ENCODE measurements at regions not wholly inside any gene's neighbourhood (a gene's known extent, or its start where the extent isn't known, plus 50 kb on each side); places are given as distances from the start of the nearest gene placed in this dataset.

DNA sequence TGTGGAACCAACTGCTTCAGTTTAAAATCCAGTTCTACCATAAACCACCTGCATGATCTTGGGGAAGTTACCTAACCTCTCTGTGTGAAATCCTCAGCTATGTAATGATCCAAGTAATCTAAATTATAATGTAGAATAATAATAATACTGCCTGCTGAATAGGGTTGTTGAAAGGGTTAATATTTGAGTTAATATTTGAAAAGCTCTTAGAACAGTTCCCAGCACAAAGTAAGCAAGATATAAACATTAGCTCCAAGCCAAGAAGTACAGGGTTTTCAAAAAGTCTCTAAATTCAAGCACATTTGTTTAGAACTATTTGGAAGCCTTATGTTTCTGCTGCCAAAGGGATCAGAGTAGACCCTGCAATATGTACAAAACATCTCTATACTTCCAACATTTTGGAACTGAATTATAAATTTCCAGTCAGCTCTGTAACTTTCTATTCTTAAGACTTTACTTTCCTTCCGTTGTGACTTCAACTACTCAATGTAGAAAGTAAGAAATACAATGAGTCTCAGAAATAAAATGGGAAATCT, 76.7 kb upstream of the FAM9C start:
- DNase-seq (ENCODE audit: extremely low read depth in 1 of 11, low read depth in 9 of 11, low spot score in 4 of 11): no peak

DNA sequence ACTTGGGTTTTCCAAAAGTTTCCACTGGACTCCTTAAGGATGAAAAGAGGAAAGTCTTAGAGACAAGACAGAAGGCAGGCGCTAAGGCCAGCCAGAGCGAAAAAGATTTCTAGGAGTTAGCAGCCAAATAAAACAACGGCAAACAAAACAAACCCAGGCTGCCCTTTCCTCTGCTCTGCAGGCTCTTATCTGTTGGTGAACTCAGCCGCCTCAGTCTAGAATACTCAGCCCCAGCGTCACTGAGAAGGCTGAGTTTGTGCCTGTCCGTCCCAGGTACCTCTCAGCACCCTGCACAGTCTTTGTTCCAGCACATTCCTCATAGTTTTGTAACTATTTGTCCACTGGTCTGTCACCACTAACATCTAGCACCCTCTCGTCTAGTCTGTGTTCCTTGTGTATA, 75.6 kb upstream of the FAM9C start:
- no peak for DNase-seq (ENCODE audit: extremely low read depth in 1 of 11, low read depth in 9 of 11, low spot score in 4 of 11)

DNA sequence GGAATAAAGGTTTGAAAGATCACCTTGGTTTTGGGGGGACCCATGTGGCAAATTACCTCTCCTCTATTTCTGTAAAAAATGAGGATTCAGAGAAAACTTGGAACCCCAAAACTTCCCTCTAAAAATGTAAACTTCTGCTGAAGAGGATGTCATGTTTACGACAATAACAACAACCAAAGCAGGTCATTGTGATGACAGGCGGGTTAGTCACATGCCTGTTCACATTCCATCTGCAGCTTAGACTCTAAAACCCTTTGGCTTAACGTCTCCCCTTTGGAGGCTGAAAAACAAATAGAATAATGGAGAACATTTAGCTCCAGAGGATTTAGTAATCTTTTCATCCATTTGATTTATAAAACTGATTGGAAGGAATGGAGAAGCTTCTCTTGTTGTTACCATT, 75.0 kb upstream of the FAM9C start:
- DNase-seq (ENCODE audit: extremely low read depth in 1 of 11, low read depth in 9 of 11, low spot score in 4 of 11): no peak

DNA sequence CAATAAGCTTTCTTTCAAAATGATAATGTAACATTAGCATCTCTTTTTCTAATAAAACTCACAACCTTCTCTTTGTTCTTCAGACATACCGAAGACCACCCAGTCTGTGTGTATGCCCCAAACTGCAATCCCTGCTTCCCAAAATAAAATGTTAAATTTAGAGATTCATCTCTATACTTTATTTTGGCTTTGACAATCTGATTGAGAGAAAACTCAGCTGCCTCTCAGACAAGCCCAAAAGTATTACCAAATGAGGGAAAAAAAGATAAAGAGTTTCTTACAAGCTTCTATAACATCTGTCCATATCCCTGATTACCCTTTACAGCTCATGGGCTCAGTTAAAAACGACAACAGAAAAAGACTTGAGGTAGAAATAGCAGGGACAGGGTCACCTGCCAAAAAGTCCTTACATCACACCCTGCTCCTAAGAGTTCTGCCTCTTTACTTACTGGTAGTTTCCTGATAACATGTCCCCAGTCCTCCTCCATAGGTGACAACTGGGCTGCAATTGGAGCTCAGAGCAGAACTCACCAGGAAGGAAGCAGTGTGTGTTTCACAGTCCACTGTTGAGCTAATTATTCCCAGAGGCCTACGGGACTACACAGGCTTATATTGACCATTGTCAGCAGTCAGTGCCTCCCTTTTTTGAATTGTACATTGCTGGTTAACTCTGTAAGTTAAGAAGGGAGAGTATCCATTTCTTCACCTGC, 70.9 kb upstream of the FAM9C start:
- DNase-seq (ENCODE audit: extremely low read depth in 1 of 11, low read depth in 9 of 11, low spot score in 4 of 11): no peak

DNA sequence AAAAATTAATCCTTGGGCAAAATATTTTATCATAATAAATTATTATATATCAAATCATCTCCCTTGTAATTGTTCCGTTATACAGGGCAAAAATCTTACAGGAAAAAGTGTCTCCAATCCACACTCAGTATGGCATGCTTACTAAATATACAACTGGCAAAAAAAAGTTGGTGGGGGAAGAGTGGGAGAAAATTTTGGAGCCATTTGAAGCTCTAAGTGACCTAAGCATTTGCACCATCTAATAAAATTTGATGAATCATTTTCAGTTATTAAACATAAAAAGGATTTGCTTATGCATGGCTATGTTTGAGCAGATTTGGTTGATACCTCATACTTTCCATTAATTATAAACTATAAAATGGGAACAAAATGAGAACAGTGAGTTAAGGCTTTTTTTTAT, 68.1 kb upstream of the FAM9C start:
- no peak for DNase-seq (ENCODE audit: extremely low read depth in 1 of 11, low read depth in 9 of 11, low spot score in 4 of 11)

DNA sequence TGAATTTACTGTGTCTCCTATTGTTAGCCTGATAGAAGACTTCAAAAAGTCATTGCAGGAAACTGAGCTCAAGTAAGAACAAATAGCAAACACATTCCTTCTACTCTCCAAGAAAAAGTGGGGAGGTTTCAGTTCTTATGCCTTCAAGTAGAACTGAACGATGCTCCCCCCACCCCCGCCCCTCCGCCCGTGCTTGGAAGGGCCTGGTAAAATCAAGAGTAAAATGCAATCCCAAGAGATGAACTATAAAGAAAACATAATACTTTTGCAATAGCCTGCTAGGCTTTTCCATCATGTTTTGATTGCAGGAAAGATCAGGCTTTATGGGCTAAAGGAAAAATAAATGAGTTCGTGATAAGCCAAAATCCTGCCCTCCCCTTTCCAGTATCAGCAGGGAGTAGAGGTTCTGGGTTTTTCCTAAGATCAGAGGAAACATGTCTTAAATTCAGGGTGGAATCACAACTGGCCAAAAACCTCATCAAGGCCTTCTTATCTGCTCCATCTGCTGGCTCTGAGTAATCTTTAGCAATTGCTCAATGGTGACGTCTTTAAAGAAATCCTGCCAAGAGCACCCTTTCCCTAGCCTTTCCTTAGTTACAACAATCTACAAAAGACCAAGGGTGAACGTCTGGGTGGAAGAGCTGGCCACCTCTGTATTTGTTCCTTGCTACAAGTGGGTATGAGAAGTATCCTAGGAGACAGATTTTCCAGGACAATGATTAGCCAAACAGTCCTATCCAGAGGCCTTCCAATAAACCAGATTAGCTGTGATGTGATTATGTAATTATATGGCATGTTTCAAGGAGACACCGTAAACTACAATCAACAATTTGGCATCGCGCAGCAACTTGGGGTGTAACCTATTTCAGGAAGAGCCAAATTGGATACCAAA, 66.3 kb upstream of the FAM9C start:
- no peak for DNase-seq (ENCODE audit: extremely low read depth in 1 of 11, low read depth in 9 of 11, low spot score in 4 of 11)

DNA sequence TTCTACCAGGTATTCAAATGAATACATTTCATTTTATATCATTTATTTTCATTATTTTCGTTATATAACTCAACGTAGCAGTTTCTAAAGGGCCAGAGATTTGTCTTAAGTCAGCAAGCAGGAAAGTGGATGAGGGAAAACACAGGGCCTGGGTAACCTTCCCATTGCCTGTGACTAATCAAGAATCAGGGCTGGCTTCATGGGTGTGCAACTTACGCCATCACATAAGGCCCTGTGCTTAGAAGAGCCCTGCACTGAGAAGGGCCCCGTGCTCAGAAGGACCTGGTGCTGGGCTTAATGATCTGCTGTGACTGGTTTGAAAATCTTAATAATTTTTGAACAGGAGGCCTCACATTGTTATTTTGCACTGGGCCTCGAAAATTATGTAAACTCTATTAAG, 65.4 kb upstream of the FAM9C start:
- no peak for DNase-seq (ENCODE audit: extremely low read depth in 1 of 11, low read depth in 9 of 11, low spot score in 4 of 11)

DNA sequence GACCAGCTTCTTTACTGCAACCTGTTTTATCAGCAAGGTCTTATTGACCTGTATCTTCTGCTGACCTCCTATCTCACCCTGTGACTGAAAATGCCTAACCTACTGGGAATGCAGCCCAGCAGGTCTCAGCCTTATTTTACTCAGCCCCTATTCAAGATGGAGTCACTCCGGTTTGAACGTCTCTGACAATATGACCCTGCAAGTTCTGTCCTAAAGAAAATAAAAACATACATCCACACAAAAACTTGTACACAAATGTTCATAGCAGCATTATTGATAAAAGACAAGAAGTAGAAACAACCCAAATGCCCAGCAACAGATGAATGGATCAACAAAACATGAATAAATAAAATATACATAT, 59.5 kb upstream of the FAM9C start:
- DNase-seq (ENCODE audit: extremely low read depth in 1 of 11, low read depth in 9 of 11, low spot score in 4 of 11): no peak

DNA sequence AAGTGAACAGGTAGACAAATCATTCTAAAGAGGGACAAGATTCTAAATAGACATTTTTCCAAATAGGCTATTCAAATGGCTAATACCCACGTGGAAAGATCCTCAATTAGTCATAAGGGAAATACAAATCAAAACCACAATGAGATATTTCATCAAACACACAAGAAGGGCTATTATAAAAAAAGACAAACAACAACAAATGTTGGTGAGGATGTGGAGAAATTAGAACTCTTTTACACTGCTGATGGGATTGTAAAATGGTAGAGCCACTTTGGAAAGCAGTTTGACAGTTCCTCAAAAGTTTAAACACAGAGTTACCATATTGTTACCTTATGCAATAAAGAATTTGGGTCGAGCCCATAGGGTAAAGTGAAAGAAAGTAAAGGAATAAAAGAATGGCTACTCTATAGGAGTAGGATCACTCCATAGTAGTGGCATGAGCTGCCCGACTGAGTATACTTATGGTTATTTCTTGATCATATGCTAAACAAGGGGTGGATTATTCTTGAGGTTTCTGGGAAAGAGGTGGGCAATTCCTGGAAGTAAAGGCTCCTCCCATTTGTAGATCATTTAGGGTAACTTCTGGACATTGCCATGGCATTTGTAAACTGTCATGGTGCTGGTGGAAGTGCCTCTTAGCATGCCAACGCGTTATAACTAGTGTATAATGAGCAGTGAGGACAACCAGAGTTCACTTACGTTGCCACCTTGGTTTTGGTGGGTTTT, 58.9 kb upstream of the FAM9C start:
- no peak for DNase-seq (ENCODE audit: extremely low read depth in 1 of 11, low read depth in 9 of 11, low spot score in 4 of 11)

DNA sequence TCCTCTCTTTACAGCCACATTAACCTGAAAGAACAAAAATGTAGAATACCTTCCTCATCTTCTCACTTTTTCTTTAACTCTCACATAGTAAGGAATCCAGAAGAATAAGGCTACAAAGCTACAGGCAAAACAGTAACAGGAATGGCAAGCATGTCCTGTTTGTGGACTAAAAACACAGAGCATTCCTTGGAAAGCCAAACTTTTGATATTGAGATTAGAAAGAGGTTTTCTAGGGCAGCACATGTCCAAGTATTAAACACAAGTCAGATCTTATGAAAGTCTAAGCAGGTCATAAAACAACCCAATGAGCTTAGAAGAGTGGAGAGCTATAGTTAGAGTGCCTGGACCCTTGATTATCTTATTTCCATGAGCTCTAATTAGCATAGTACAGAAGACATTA, 58.2 kb upstream of the FAM9C start:
- no peak for DNase-seq (ENCODE audit: extremely low read depth in 1 of 11, low read depth in 9 of 11, low spot score in 4 of 11)

DNA sequence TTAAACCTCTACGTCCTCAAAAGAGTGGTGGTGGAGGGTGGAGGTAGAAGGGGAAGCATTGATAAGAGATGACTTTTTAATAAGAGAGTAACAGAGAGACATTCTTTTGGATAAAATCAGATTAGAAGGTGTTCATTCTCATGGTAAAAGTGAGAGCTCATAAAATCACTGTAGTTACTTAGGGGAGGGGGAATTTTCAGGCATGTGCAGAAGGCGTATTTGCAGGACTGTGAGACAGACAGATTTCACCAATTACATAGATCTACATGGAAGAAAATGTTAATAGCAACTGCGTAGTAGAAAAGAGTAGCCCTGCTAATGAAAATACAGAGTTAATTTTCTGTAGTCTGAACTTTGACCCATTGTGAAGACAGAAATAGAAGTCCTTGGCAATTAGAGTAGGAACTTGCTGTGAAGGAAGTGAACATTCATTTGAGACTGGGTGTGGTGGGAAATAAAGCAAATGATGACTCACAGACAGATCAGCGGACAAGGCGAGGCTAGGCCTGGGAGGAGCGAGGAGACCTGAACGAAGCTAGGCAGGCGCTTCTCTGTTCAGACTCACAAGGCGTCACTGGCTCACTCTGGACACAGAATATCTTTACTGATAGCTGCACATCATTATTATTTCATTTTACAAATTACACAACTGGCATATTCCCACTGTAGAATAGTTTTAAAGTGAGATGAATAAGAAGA, 57.2 kb upstream of the FAM9C start:
- no peak for DNase-seq (ENCODE audit: extremely low read depth in 1 of 11, low read depth in 9 of 11, low spot score in 4 of 11)

DNA sequence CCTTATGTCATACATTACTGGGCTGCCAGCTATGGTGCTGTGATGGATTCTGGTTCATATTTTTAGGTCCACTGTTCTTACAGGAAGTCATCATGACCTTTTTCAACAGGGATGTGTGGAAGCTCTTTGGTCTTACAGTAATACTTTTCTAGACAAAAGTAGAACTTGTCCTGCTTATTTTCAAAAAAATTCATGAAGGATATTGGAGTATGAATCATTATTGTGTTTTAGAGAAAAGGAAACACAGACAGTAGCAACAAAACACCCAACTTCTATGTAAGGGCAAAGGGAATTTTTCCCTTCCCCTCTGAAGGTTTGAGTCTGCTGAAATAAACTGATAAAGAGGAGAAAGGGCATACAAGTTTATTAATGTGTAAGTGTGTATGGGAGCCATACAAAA, 54.7 kb upstream of the FAM9C start:
- DNase-seq (ENCODE audit: extremely low read depth in 1 of 11, low read depth in 9 of 11, low spot score in 4 of 11): no peak

DNA sequence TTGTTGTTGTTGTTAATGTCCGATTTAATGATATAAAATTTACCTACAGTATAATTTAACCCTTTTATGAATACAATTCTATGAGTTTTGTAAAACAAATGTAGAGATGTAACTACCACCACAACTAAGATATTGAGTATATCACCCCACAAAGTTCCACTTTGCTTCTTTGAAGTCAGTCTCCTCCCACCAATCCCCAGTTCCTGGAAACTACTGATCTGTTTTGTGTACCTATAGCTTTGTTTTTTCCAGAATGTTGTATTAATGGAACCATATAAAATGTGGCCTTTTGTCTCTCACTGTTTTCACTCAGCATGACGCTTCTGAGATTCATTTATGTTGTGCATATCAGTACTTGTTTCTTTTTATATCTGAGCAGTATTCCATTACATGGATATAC, 52.3 kb upstream of the FAM9C start:
- DNase-seq (ENCODE audit: extremely low read depth in 1 of 11, low read depth in 9 of 11, low spot score in 4 of 11): no peak

DNA sequence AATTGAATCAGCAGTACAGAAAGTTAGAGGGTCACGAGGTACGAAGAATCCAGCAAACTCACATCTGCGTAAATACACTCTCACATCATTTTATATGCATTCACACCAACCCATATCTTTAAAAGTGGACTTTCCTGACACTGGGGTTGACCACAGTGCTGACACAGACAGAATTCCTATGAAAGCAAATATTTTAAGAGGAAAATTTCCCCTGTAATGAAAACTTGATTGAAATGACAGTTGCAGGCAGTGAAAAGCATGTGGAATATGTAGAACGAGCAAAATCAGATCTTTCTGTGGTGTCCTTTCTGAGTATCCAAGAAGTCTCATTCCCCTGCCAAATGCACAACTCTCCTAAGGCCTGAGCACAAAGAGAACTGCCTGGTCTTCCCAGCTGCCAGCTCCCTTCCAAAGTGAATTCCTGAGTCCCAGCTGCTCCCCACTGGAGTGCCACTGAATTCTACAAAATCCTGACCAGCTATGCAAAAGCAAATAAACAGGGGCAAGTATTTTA, 50.5 kb upstream of the FAM9C start:
- DNase-seq (ENCODE audit: extremely low read depth in 1 of 11, low read depth in 9 of 11, low spot score in 4 of 11): no peak

DNA sequence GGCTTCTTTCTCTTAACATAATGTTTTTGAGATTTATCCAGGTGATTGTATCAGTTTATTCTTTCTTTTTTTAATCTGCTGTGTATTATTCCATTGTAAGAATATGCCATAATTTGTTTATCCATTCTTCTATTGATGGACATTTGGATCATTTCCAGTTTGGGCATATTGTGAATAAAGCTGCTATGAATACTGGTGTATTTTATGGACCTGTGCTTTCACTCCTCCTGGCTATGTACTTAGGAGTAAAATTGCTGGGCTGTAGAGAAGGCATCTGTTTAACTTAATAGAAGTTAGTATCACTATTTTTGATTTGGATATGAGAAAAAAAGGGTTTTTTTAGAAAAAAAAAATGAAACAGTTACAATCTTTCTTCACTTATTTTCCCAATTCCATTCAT, 50.0 kb upstream of the FAM9C start:
- DNase-seq (ENCODE audit: extremely low read depth in 1 of 11, low read depth in 9 of 11, low spot score in 4 of 11): no peak

Data from renal cortex interstitium (tissue), 11 donors.